Trophoblast cell (in vitro differentiated cells and primary cell): ENCODE measurements at regions not wholly inside any gene's neighbourhood (a gene's known extent, or its start where the extent isn't known, plus 50 kb on each side); places are given as distances from the start of the nearest gene placed in this dataset.
"Not testable (repeated sequence)": the region's sequence is repeated elsewhere in the genome, so short reads cannot be mapped to it uniquely, and the experiment has no call there.

Source experiments
- DNase-seq, 2 donors: peaks; one replicate each; pipeline ENCODE4 v3.0.0-alpha.2; 2016
- H2AFZ ChIP-seq: 2 replicates; pipeline ENCODE4 v1.6.1; 2013; ENCODE audit warnings: low read length, moderate library complexity, mild to moderate bottlenecking; ENCODE audit not compliant: insufficient read depth, poor library complexity
- H2AK5ac ChIP-seq: 2 replicates; pipeline ENCODE4 v1.6.1; 2013; ENCODE audit warnings: mild to moderate bottlenecking, low read length
- H2BK120ac ChIP-seq: 2 replicates; pipeline ENCODE4 v1.6.1; 2013; ENCODE audit warnings: low read length, mild to moderate bottlenecking, moderate library complexity; ENCODE audit not compliant: insufficient read depth, poor library complexity
- H2BK12ac ChIP-seq: 2 replicates; pipeline ENCODE4 v1.6.1; 2013; ENCODE audit warnings: mild to moderate bottlenecking, low read length, moderate library complexity
- H2BK5ac ChIP-seq: 2 replicates; pipeline ENCODE4 v1.6.1; 2013; ENCODE audit warnings: low read length, low read depth, moderate library complexity, mild to moderate bottlenecking; ENCODE audit not compliant: poor library complexity
- H3K14ac ChIP-seq: 2 replicates; pipeline ENCODE4 v1.6.1; 2013; ENCODE audit warnings: mild to moderate bottlenecking, low read length
- H3K18ac ChIP-seq: 2 replicates; pipeline ENCODE4 v1.6.1; 2013; ENCODE audit warnings: mild to moderate bottlenecking, low read length
- H3K23ac ChIP-seq: 2 replicates; pipeline ENCODE4 v1.6.1; 2013; ENCODE audit warnings: low read length
- H3K27ac ChIP-seq: 2 replicates; pipeline ENCODE4 v1.5.1; 2013; ENCODE audit warnings: low read depth, mild to moderate bottlenecking, inconsistent platforms, low read length, moderate library complexity
- H3K27me3 ChIP-seq: 2 replicates; pipeline ENCODE4 v1.6.1; 2013; ENCODE audit warnings: inconsistent platforms, mild to moderate bottlenecking, low read length, moderate library complexity; ENCODE audit not compliant: insufficient read depth
- H3K36me3 ChIP-seq, 2 experiments: 1 replicate in 1 of 2; 2 replicates in 1 of 2; pipeline ENCODE4 v1.6.1; 2013; ENCODE audit warnings: low read length in 2 of 2, mild to moderate bottlenecking in 2 of 2, moderate library complexity in 1 of 2; ENCODE audit not compliant: insufficient read depth in 2 of 2, control insufficient read depth in 1 of 2
- H3K4ac ChIP-seq: 2 replicates; pipeline ENCODE4 v1.6.1; 2013; ENCODE audit warnings: low read depth, mild to moderate bottlenecking, low read length, moderate library complexity
- H3K4me1 ChIP-seq, 2 experiments: 1 replicate in 1 of 2; 2 replicates in 1 of 2; pipeline ENCODE4 v1.6.1; 2013; ENCODE audit warnings: low read length in 2 of 2, mild to moderate bottlenecking in 2 of 2, moderate library complexity in 1 of 2; ENCODE audit not compliant: insufficient read depth in 2 of 2, control insufficient read depth in 1 of 2
- H3K4me2 ChIP-seq: 2 replicates; pipeline ENCODE4 v1.6.1; 2013; ENCODE audit warnings: inconsistent platforms, mild to moderate bottlenecking, low read length, moderate library complexity
- H3K4me3 ChIP-seq: 2 replicates; pipeline ENCODE4 v1.5.1; 2013; ENCODE audit warnings: mild to moderate bottlenecking, low read depth, low read length, inconsistent platforms
- H3K79me1 ChIP-seq: one replicate; pipeline ENCODE4 v1.6.1; 2013; ENCODE audit warnings: low read length
- H3K79me2 ChIP-seq: 2 replicates; pipeline ENCODE4 v1.6.1; 2013; ENCODE audit warnings: low read length, mild to moderate bottlenecking; ENCODE audit not compliant: control insufficient read depth, insufficient read depth, poor library complexity
- H3K9ac ChIP-seq: 2 replicates; pipeline ENCODE4 v1.6.1; 2013; ENCODE audit warnings: mild to moderate bottlenecking, low read length
- H3K9me3 ChIP-seq: 2 replicates; pipeline ENCODE4 v1.6.1; 2013; ENCODE audit warnings: low read depth, mild to moderate bottlenecking, control low read depth, inconsistent platforms, low read length; ENCODE audit not compliant: insufficient read depth
- H4K12ac ChIP-seq: 2 replicates; pipeline ENCODE4 v1.6.1; 2013; ENCODE audit warnings: low read depth, mild to moderate bottlenecking, low read length, moderate library complexity
- H4K8ac ChIP-seq: 2 replicates; pipeline ENCODE4 v1.6.1; 2013; ENCODE audit warnings: low read depth, mild to moderate bottlenecking, low read length, moderate library complexity
- H4K91ac ChIP-seq: one replicate; pipeline ENCODE4 v1.6.1; 2013; ENCODE audit warnings: low read depth, mild to moderate bottlenecking, low read length, moderate library complexity
- WGBS: extraction: QIAGEN DNeasy Blood & Tissue Kit; methylation state at CpG from one replicate; pipeline ENCODE4 v1.1.7; 2013; ENCODE audit warnings: missing lambda C conversion rate; ENCODE audit not compliant: insufficient read length, insufficient coverage; ENCODE audit errors: extremely low coverage; 5-methylcytosine and 5-hydroxymethylcytosine counted together

- Histone ChIP-seq H3K4me2 (no peak overlapping the region), H3K4me3 (no peak overlapping the region), H3K4ac (no peak overlapping the region), H2AFZ (no peak overlapping the region), H3K9me3 (peaks cover 3% of the 10 kb centered on the region), H3K4me1 (no peaks in the 10 kb centered on the region), H4K91ac (no peak overlapping the region), H4K12ac (no peak overlapping the region), H3K27ac (no peak overlapping the region), H3K36me3 (no peaks in the 10 kb centered on the region), H2BK5ac (no peak overlapping the region), H3K79me1 (no peaks in the 10 kb centered on the region), H2BK12ac (no peak overlapping the region), H3K23ac (no peak overlapping the region), H3K27me3 (no peaks in the 10 kb centered on the region), H3K14ac (no peak overlapping the region), H3K9ac (no peak overlapping the region), H3K79me2 (no peaks in the 10 kb centered on the region), H3K18ac (no peak overlapping the region), H2BK120ac (no peak overlapping the region), H4K8ac (no peak overlapping the region), H2AK5ac (no peak overlapping the region)
- no peak for DNase-seq
- WGBS = no CpG with 5 or more reads among the region's 1 CpG
Measured at GRCh38 chr13:42379241-42379640, 107.3 kb downstream of the AKAP11 start.

- no peak overlapping the region for H3K4me3 ChIP-seq
- no peak overlapping the region for H3K4ac ChIP-seq
- no peak for DNase-seq
- H4K91ac ChIP-seq = no peak overlapping the region
- H4K8ac ChIP-seq = no peak overlapping the region
- no peak overlapping the region for H2BK120ac ChIP-seq
- H4K12ac ChIP-seq = no peak overlapping the region
- no peak overlapping the region for H2AK5ac ChIP-seq
- no peaks in the 10 kb centered on the region for H3K4me1 ChIP-seq
- no peak overlapping the region for H2AFZ ChIP-seq
- peaks cover 3% of the 10 kb centered on the region for H3K9me3 ChIP-seq
- WGBS = no CpG with 5 or more reads among the region's 12 CpGs
- no peak overlapping the region for H2BK5ac ChIP-seq
- no peak overlapping the region for H3K9ac ChIP-seq
- H2BK12ac ChIP-seq = no peak overlapping the region
- H3K4me2 ChIP-seq = no peak overlapping the region
- H3K79me1 ChIP-seq = no peaks in the 10 kb centered on the region
- no peak overlapping the region for H3K14ac ChIP-seq
- H3K18ac ChIP-seq = no peak overlapping the region
- H3K27ac ChIP-seq = no peak overlapping the region
- no peaks in the 10 kb centered on the region for H3K27me3 ChIP-seq
- H3K79me2 ChIP-seq = no peaks in the 10 kb centered on the region
- H3K36me3 ChIP-seq = no peaks in the 10 kb centered on the region
- no peak overlapping the region for H3K23ac ChIP-seq
Measured at GRCh38 chr13:42380420-42381164, 108.6 kb downstream of the AKAP11 start.

GRCh38 chr13:42381165-42381425 lies 109.1 kb downstream of the AKAP11 start:
- H2BK5ac ChIP-seq = no peak overlapping the region
- no peak for DNase-seq
- no peak overlapping the region for H4K12ac ChIP-seq
- no peak overlapping the region for H3K18ac ChIP-seq
- H3K27me3 ChIP-seq = no peaks in the 10 kb centered on the region
- peaks cover 3% of the 10 kb centered on the region for H3K9me3 ChIP-seq
- no peaks in the 10 kb centered on the region for H3K79me2 ChIP-seq
- H3K4me1 ChIP-seq = no peaks in the 10 kb centered on the region
- no peak overlapping the region for H4K91ac ChIP-seq
- H3K4me2 ChIP-seq = no peak overlapping the region
- no peak overlapping the region for H3K14ac ChIP-seq
- H3K9ac ChIP-seq = no peak overlapping the region
- H3K79me1 ChIP-seq = no peaks in the 10 kb centered on the region
- no peak overlapping the region for H2BK120ac ChIP-seq
- no peak overlapping the region for H3K4me3 ChIP-seq
- no peak overlapping the region for H3K27ac ChIP-seq
- H2AK5ac ChIP-seq = no peak overlapping the region
- H2AFZ ChIP-seq = no peak overlapping the region
- no peak overlapping the region for H3K23ac ChIP-seq
- no peak overlapping the region for H2BK12ac ChIP-seq
- no CpG with 5 or more reads among the region's 4 CpGs for WGBS
- H3K36me3 ChIP-seq = no peaks in the 10 kb centered on the region
- H3K4ac ChIP-seq = no peak overlapping the region
- H4K8ac ChIP-seq = no peak overlapping the region

- H2AK5ac ChIP-seq, H3K27me3 ChIP-seq, H3K9me3 ChIP-seq, H2BK120ac ChIP-seq, H3K14ac ChIP-seq, H3K4me2 ChIP-seq, H2BK12ac ChIP-seq, H3K9ac ChIP-seq, H3K79me2 ChIP-seq, H3K4me3 ChIP-seq, H3K4ac ChIP-seq, H2BK5ac ChIP-seq, H2AFZ ChIP-seq, H4K91ac ChIP-seq, DNase-seq, H3K36me3 ChIP-seq, H3K23ac ChIP-seq, H4K12ac ChIP-seq, H3K27ac ChIP-seq, H3K79me1 ChIP-seq, H3K4me1 ChIP-seq, H4K8ac ChIP-seq, H3K18ac ChIP-seq: not testable (repeated sequence)
- no CpG with 5 or more reads among the region's 8 CpGs for WGBS
Measured at GRCh38 chr13:42381426-42381825, 109.5 kb downstream of the AKAP11 start.
